IMR-90 (cell line): ENCODE measurements at regions not wholly inside any gene's neighbourhood (a gene's known extent, or its start where the extent isn't known, plus 50 kb on each side); places are given as distances from the start of the nearest gene placed in this dataset.

Experiments used
- ATAC-seq: fragments of 200-7000 bp; cut with Tn5 transposase; 2 replicates; pipeline ENCODE4 v1.9.1; 2020; ENCODE audit warnings: low read depth, mild to moderate bottlenecking, moderate library complexity
- BruUV-seq: library from RNA; stranded (reverse); fragments of 400-500 nt; replicated peaks from 2 replicates; lab custom pipeline; 2021; lab: Mats Ljungman, UMichigan
- CTCF ChIA-PET: fragments of 300-600 bp; formaldehyde crosslinking; extraction: SDS; loops from one replicate; lab custom pipeline; 2021; ENCODE audit warnings: antibody characterized with exemption; lab: Yijun Ruan, JAX
- POLR2A ChIA-PET: fragments of 300-600 bp; sonication (Branson Sonifier 250); formaldehyde crosslinking; loops from one replicate; lab custom pipeline; 2022; ENCODE audit warnings: antibody characterized with exemption; ENCODE audit not compliant: unreplicated experiment; lab: Charles Lee
- DNase-seq: peaks from one replicate; pipeline ENCODE4 v3.0.0; 2013
- H2AFZ ChIP-seq: replicated peaks from 2 replicates; pipeline ENCODE3; 2013; ENCODE audit warnings: low read length, mild to moderate bottlenecking; ENCODE audit not compliant: poor library complexity
- H2AK5ac ChIP-seq: 2 replicates; pipeline ENCODE4 v1.6.1; 2013; ENCODE audit warnings: low read depth, low read length, inconsistent platforms
- H2AK9ac ChIP-seq: replicated peaks from 2 replicates; pipeline ENCODE3; 2013; ENCODE audit warnings: mild to moderate bottlenecking, low read depth, low read length, moderate library complexity; ENCODE audit not compliant: poor library complexity
- H2BK120ac ChIP-seq: 2 replicates; pipeline ENCODE4 v1.6.1; 2013; ENCODE audit warnings: low read depth, low read length, inconsistent platforms
- H2BK15ac ChIP-seq: 3 replicates; pipeline ENCODE4 v1.6.1; 2013; ENCODE audit warnings: low read depth, low read length, inconsistent platforms
- H2BK20ac ChIP-seq: 2 replicates; pipeline ENCODE4 v1.6.1; 2013; ENCODE audit warnings: low read depth, mild to moderate bottlenecking, inconsistent platforms, low read length, moderate library complexity
- H2BK5ac ChIP-seq: 2 replicates; pipeline ENCODE4 v1.6.1; 2013; ENCODE audit warnings: mild to moderate bottlenecking, low read depth, low read length, inconsistent platforms; ENCODE audit not compliant: poor library complexity, severe bottlenecking
- H3K14ac ChIP-seq: replicated peaks from 2 replicates; pipeline ENCODE4 v1.6.1; 2013; ENCODE audit warnings: low read depth, low read length, inconsistent platforms
- H3K18ac ChIP-seq: 2 replicates; pipeline ENCODE4 v1.6.1; 2013; ENCODE audit warnings: low read depth, low read length, control low read depth
- H3K23ac ChIP-seq: 2 replicates; pipeline ENCODE4 v1.6.1; 2013; ENCODE audit warnings: low read depth, low read length, inconsistent platforms
- H3K27ac ChIP-seq: 2 replicates; pipeline ENCODE4 v1.5.1; 2013; ENCODE audit warnings: mild to moderate bottlenecking, control low read depth, low read length; ENCODE audit not compliant: insufficient read depth
- H3K27me3 ChIP-seq: 2 replicates; pipeline ENCODE4 v1.6.1; 2013; ENCODE audit warnings: low read length; ENCODE audit not compliant: control insufficient read depth, insufficient read depth
- H3K36me3 ChIP-seq: 2 replicates; pipeline ENCODE4 v1.6.1; 2013; ENCODE audit warnings: low read length, mixed read lengths; ENCODE audit not compliant: control insufficient read depth, insufficient read depth
- H3K4ac ChIP-seq: 2 replicates; pipeline ENCODE4 v1.6.1; 2013; ENCODE audit warnings: low read depth, low read length, inconsistent platforms
- H3K4me1 ChIP-seq: 2 replicates; pipeline ENCODE4 v1.6.1; 2013; ENCODE audit warnings: low read length, mixed read lengths; ENCODE audit not compliant: control insufficient read depth, insufficient read depth
- H3K4me2 ChIP-seq: 2 replicates; pipeline ENCODE4 v1.6.1; 2013; ENCODE audit warnings: low read depth, mild to moderate bottlenecking, control low read depth, low read length, moderate library complexity
- H3K4me3 ChIP-seq: 2 replicates; pipeline ENCODE4 v1.5.1; 2013; ENCODE audit warnings: low read depth, mild to moderate bottlenecking, control low read depth, low read length, moderate library complexity; ENCODE audit not compliant: insufficient read depth
- H3K56ac ChIP-seq: 2 replicates; pipeline ENCODE4 v1.6.1; 2013; ENCODE audit warnings: low read length, inconsistent platforms; ENCODE audit not compliant: insufficient read depth; ENCODE audit errors: extremely low read depth
- H3K79me1 ChIP-seq, 2 experiments: 2 replicates each; pipeline ENCODE4 v1.6.1; 2013; ENCODE audit warnings: low read length in 2 of 2, inconsistent platforms in 1 of 2, low read depth in 1 of 2
- H3K9ac ChIP-seq: 2 replicates; pipeline ENCODE4 v1.6.1; 2013; ENCODE audit warnings: low read depth, low read length, control low read depth
- H3K9me1 ChIP-seq: 2 replicates; pipeline ENCODE4 v1.6.1; 2013; ENCODE audit warnings: low read length, inconsistent platforms; ENCODE audit not compliant: insufficient read depth
- H3K9me3 ChIP-seq: 2 replicates; pipeline ENCODE4 v1.6.1; 2013; ENCODE audit warnings: low read length; ENCODE audit not compliant: control insufficient read depth, insufficient read depth
- H4K20me1 ChIP-seq: 2 replicates; pipeline ENCODE4 v1.6.1; 2013; ENCODE audit warnings: low read length, inconsistent platforms; ENCODE audit not compliant: insufficient read depth
- H4K5ac ChIP-seq: 2 replicates; pipeline ENCODE4 v1.6.1; 2013; ENCODE audit warnings: mild to moderate bottlenecking, low read depth, low read length, control low read depth
- H4K8ac ChIP-seq, 2 experiments: 2 replicates each; pipeline ENCODE4 v1.6.1; 2013; ENCODE audit warnings: low read depth in 2 of 2, low read length in 2 of 2, control low read depth in 1 of 2, inconsistent platforms in 1 of 2
- H4K91ac ChIP-seq: 2 replicates; pipeline ENCODE4 v1.6.1; 2013; ENCODE audit warnings: low read depth, low read length, inconsistent platforms; ENCODE audit not compliant: insufficient read depth
- BHLHE40 ChIP-seq: fragments of 150-350 bp; IDR thresholded peaks from 2 replicates; pipeline ENCODE4 v1.6.1; 2016; ENCODE audit warnings: mild to moderate bottlenecking, low read depth, low read length
- CEBPB ChIP-seq: IDR thresholded peaks from 2 replicates; pipeline ENCODE4 v1.6.1; 2012; ENCODE audit warnings: low read depth, low read length, improper control_type of control experiment
- NFE2L2 ChIP-seq: fragments of 150-350 bp; IDR thresholded peaks from 2 replicates; pipeline ENCODE4 v1.6.1; 2016; ENCODE audit warnings: low read depth, mild to moderate bottlenecking, low read length
- POLR2A ChIP-seq: IDR thresholded peaks from 2 replicates; pipeline ENCODE4 v1.6.1; 2012; ENCODE audit warnings: mild to moderate bottlenecking, low read depth, low read length
- RAD21 ChIP-seq: IDR thresholded peaks from 2 replicates; pipeline ENCODE4 v1.6.1; 2012; ENCODE audit warnings: low read length, improper control_type of control experiment
- RFX5 ChIP-seq: IDR thresholded peaks from 2 replicates; pipeline ENCODE4 v1.8.0; 2012; ENCODE audit warnings: low read depth, mild to moderate bottlenecking, low read length, moderate library complexity
- SMC3 ChIP-seq: fragments of 150-350 bp; IDR thresholded peaks from 2 replicates; pipeline ENCODE4 v1.6.1; 2016; ENCODE audit warnings: low read depth, mild to moderate bottlenecking, antibody characterized with exemption, low read length, moderate library complexity
- WGBS, 2 experiments: methylation state at CpG; one replicate each; pipeline versions ENCODE4 v1.1.5 to v1.1.7; 2013; ENCODE audit warnings: missing lambda C conversion rate in 2 of 2; ENCODE audit not compliant: insufficient read length in 1 of 2; ENCODE audit errors: extremely low coverage in 2 of 2; 5-methylcytosine and 5-hydroxymethylcytosine counted together
- dilution Hi-C: fragments of 300-500 bp; cut with HindIII; formaldehyde crosslinking; loops from one replicate; pipeline ENCODE4 v1.14.3; 2018; ENCODE audit warnings: low sequenced_read_pairs; ENCODE audit not compliant: unreplicated experiment
- in situ Hi-C: fragments of 300-500 bp; cut with MboI; formaldehyde crosslinking; loops from 3 replicates; pipeline ENCODE4 v1.14.3; 2019; ENCODE audit warnings: low sequenced_read_pairs, inconsistent platforms, mixed read lengths
- intact Hi-C: fragments of 100-400 bp; cut with micrococcal nuclease; formaldehyde crosslinking; loops from 2 replicates; pipeline ENCODE4 v1.10.0; 2022
- TF ChIP-seq, protein P1 (sequence below): fragments of 150-350 bp; IDR thresholded peaks from 2 replicates; pipeline ENCODE4 v1.6.1; 2016; ENCODE audit warnings: low read depth, mild to moderate bottlenecking, low read length, moderate library complexity, borderline replicate concordance

DNA sequence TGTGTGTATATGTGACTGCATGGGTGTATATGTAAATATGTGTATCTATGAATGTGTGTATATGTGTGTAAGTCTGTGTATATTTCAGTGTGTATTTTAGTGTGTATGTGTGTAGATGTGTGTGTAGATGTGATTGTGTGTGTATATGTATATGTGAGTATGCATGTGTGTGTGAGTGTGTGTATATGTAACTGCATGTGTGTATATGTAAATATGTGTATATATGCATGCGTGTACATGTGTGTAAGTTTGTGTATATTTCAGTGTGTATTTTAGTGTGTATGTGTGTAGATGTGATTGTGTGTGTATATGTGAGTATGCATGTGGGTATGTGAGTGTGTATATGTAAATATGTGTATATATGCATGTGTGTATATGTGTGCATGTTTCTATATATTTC lies 169.9 kb downstream of the MN1 start:
- in situ Hi-C loops, result no loop called here
- DNase-seq, result no peak
- intact Hi-C loops, result no loop called here
- ChIA-PET CTCF (no interaction called here), POLR2A (no interaction called here)
- Histone ChIP-seq H3K4me2 (no peak overlapping the region), H3K4me3 (no peak overlapping the region), H3K18ac (no peak overlapping the region), H2BK120ac (no peak overlapping the region), H2AFZ (no peak overlapping the region), H3K36me3 (no peaks in the 10 kb centered on the region), H4K5ac (no peak overlapping the region), H3K4ac (no peak overlapping the region), H3K9me3 (no peaks in the 10 kb centered on the region), H3K9ac (no peak overlapping the region), H2AK9ac (no peak overlapping the region), H4K8ac (no peak overlapping the region), H2BK5ac (peak overlapping the region; percentile 74), H3K79me1 (no peaks in the 10 kb centered on the region), H2BK15ac (no peak overlapping the region), H3K4me1 (no peaks in the 10 kb centered on the region), H3K14ac (no peak overlapping the region), H4K91ac (no peak overlapping the region), H2BK20ac (no peak overlapping the region), H3K27ac (no peak overlapping the region), H3K9me1 (no peaks in the 10 kb centered on the region), H2AK5ac (no peak overlapping the region), H4K20me1 (no peaks in the 10 kb centered on the region), H3K56ac (no peak overlapping the region), H3K23ac (no peak overlapping the region), H3K27me3 (peaks cover 42% of the 10 kb centered on the region)
- dilution Hi-C loops, result no loop called here
- no peak for TF ChIP-seq RAD21
- no peak for TF ChIP-seq RFX5
- TF ChIP-seq, protein P1, sequence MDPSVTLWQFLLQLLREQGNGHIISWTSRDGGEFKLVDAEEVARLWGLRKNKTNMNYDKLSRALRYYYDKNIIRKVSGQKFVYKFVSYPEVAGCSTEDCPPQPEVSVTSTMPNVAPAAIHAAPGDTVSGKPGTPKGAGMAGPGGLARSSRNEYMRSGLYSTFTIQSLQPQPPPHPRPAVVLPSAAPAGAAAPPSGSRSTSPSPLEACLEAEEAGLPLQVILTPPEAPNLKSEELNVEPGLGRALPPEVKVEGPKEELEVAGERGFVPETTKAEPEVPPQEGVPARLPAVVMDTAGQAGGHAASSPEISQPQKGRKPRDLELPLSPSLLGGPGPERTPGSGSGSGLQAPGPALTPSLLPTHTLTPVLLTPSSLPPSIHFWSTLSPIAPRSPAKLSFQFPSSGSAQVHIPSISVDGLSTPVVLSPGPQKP, result no peak
- no peak for TF ChIP-seq SMC3
- no peak for TF ChIP-seq NFE2L2
- TF ChIP-seq BHLHE40, result no peak
- TF ChIP-seq CEBPB, result no peak
- no peak for TF ChIP-seq POLR2A
- ATAC-seq, result no peak
- WGBS, 2 experiments, result 100% methylated on average over 1 of the region's 1 CpG; no CpG with 5 or more reads in 1 of the 2 experiments
- no TSS peak for BruUV-seq
